AG04450 (cell line): ENCODE measurements at regions not wholly inside any gene's neighbourhood (a gene's known extent, or its start where the extent isn't known, plus 50 kb on each side); places are given as distances from the start of the nearest gene placed in this dataset.

Experiments
- CTCF ChIA-PET: fragments of 300-600, 350-600 bp; formaldehyde crosslinking; extraction: SDS; loops from one replicate; lab custom pipeline; 2022; ENCODE audit warnings: antibody characterized with exemption, inconsistent platforms; lab: Charles Lee
- POLR2A ChIA-PET: fragments of 350-600 bp; formaldehyde crosslinking; extraction: SDS; loops from one replicate; lab custom pipeline; 2021; ENCODE audit warnings: antibody characterized with exemption, inconsistent platforms; lab: Yijun Ruan, JAX
- DNase-seq: peaks from one replicate; pipeline ENCODE4 v3.0.0-alpha.2; 2011; ENCODE audit warnings: low read depth, low spot score
- H3K27ac ChIP-seq: one replicate; pipeline ENCODE4 v1.5.1; 2012; ENCODE audit warnings: low read depth, low read length, control low read depth
- H3K27me3 ChIP-seq: one replicate; pipeline ENCODE4 v1.6.0; 2012; ENCODE audit warnings: low read length; ENCODE audit not compliant: control insufficient read depth, insufficient read depth
- H3K4me3 ChIP-seq: 2 replicates; pipeline ENCODE4 v1.5.1; 2011; ENCODE audit warnings: mild to moderate bottlenecking, low read depth, low read length, control low read depth
- H3K9me3 ChIP-seq: 2 replicates; pipeline ENCODE4 v1.5.1; 2012; ENCODE audit warnings: low read length; ENCODE audit not compliant: control insufficient read depth, insufficient read depth
- TF ChIP-seq, protein P1 (sequence below): IDR thresholded peaks from 2 replicates; pipeline ENCODE4 v1.5.1; 2011; ENCODE audit warnings: low read depth, low read length, control low read depth, inconsistent platforms

DNA sequence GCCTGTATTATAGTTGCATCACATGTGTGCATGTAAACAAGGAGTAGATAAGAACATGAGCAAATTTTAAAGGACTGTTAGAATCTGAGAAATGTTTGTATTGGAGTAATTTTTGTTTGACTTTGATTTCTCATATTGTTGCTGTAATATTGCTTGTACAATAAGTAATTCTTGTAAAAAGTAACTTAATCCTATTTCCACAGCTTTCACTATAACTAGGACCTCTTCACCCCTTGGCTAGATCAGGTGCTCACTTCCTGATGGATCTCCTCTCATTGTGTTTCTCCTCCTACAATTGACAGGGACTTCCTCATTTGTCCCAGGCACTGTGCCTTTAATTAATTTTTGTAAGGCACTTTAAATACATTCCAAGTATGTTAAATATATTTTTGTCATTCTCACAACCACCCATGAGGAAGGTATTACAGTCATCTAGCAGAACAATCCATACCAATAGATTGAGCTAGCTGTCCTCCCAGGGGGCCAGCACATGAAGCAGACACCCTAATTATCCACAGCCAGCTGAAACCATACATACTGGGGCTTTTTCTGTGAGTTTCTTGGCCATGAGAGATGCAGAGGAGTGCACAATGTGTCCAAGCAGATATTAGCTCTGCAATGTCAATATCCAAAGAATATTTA is 359.5 kb upstream of the ACVR2A start:
- no peaks in the 10 kb centered on the region for H3K27me3 ChIP-seq
- H3K27ac ChIP-seq = no peak overlapping the region
- ChIA-PET POLR2A (no interaction called here), CTCF (no interaction called here)
- TF ChIP-seq, protein P1, sequence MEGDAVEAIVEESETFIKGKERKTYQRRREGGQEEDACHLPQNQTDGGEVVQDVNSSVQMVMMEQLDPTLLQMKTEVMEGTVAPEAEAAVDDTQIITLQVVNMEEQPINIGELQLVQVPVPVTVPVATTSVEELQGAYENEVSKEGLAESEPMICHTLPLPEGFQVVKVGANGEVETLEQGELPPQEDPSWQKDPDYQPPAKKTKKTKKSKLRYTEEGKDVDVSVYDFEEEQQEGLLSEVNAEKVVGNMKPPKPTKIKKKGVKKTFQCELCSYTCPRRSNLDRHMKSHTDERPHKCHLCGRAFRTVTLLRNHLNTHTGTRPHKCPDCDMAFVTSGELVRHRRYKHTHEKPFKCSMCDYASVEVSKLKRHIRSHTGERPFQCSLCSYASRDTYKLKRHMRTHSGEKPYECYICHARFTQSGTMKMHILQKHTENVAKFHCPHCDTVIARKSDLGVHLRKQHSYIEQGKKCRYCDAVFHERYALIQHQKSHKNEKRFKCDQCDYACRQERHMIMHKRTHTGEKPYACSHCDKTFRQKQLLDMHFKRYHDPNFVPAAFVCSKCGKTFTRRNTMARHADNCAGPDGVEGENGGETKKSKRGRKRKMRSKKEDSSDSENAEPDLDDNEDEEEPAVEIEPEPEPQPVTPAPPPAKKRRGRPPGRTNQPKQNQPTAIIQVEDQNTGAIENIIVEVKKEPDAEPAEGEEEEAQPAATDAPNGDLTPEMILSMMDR = no peak
- no peak for DNase-seq
- no peaks in the 10 kb centered on the region for H3K9me3 ChIP-seq
- H3K4me3 ChIP-seq = no peak overlapping the region

DNA sequence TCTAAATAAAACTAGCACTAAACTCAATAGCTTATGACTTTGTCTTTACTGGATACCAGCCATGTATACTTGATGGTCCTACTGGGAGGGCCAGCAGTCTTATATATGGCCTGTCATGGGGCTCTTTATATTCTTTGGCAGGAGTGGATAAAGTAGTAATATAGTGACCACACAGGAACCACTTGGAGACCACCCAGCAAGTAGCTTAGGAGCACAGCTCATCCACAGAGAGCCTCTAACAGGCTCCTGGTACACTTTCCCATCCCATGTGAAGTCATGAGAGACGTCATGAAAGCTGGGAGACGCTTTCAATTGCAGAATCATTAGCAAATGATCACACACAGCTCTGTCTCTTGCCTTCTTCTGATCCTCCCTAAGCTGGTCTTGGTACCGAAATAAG is 360.9 kb upstream of the ACVR2A start:
- TF ChIP-seq, protein P1 = no peak
- ChIA-PET CTCF (no interaction called here), POLR2A (no interaction called here)
- Histone ChIP-seq H3K27me3 (no peaks in the 10 kb centered on the region), H3K27ac (no peak overlapping the region), H3K9me3 (no peaks in the 10 kb centered on the region), H3K4me3 (no peak overlapping the region)
- no peak for DNase-seq

DNA sequence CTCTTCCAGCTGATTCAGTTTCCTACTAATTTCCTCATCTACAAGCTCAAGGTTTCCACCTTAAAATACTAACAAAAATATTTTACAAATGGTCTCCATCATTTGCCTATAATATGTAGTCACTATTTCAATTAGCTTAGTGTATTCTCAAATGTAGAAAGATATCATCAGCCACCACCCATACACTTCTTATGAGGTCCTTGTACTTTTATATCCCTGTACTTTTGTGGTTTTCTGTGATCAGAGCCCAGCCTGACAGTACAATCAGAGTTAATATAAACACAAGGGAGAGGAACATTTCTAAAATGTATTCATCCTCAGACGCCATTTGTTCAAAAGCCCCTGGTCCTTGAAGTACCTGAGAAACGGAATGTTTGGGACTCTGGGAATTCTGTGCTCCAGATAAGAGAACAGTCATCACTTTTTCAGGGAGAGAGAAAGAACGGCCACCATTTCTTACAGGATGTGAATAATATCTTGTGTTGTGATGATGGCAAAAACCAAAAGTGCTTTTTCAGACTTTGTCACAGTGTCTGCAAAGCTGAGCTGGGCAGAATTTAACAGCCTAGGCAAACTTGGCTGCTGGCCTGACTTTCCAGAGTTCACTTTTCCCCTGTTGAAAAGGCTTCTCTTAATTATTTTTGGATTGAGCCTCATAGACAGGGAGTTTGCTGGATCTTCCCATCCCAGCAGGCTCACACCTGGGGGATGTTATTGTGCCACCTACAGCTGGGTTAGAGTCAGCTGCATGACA is 361.7 kb upstream of the ACVR2A start:
- no peak overlapping the region for H3K27ac ChIP-seq
- CTCF ChIA-PET = no interaction called here
- POLR2A ChIA-PET = no interaction called here

DNA sequence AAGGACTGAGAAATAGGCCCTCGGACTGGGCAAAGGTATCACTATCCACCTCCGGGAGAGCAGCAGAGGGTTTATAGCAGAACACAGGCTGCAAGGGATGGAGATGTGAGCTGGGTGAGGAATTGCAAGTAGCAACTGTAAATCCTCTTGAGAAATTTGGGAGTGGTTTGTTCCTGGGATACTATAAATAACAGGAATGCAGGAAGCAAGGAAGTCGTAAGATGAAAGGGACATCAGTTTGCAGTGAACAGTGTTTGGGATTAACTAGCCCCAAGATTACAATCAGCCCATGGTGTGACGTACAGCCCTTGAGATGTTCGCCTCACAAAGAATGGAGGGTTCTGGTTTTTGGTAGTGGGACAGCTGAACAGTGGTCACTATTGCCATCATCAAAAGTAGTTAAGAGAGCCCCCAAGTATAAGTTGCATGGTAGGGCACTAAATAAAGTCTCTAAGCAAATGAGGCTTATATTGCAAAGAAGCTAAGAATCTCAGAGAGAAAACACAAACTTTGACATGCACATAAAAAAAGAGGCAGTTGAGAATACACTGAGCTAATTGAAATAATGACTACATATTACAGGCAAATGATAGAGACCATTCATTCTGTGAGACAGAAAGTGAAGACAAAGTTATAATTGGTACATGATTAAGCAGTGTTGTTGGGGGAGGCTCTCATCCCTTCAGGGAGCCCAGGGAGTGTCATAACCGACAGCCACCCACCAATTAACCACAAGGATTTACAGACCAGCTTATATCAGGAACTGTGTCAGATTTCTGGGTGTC is 362.5 kb upstream of the ACVR2A start:
- Histone ChIP-seq H3K27me3 (no peaks in the 10 kb centered on the region), H3K9me3 (no peaks in the 10 kb centered on the region), H3K4me3 (no peak overlapping the region), H3K27ac (no peak overlapping the region)
- no peak for DNase-seq
- ChIA-PET POLR2A (no interaction called here), CTCF (no interaction called here)
- TF ChIP-seq, protein P1 = no peak

More for the DNA sequence above, 361.7 kb upstream of the ACVR2A start:
- H3K4me3 ChIP-seq = no peak overlapping the region
- TF ChIP-seq, protein P1 = no peak
- no peak for DNase-seq
- H3K9me3 ChIP-seq = no peaks in the 10 kb centered on the region
- H3K27me3 ChIP-seq = no peaks in the 10 kb centered on the region
